Activated T-cell treated with anti-CD3 and anti-CD28 coated beads for 48 hours (primary cell): ENCODE measurements at regions not wholly inside any gene's neighbourhood (a gene's known extent, or its start where the extent isn't known, plus 50 kb on each side); places are given as distances from the start of the nearest gene placed in this dataset.
"Not testable (repeated sequence)": the region's sequence is repeated elsewhere in the genome, so short reads cannot be mapped to it uniquely, and the experiment has no call there.

Source experiments
- DNase-seq: peaks from one replicate; pipeline ENCODE4 v3.0.0-alpha.2; 2020; ENCODE audit warnings: low read depth

DNA sequence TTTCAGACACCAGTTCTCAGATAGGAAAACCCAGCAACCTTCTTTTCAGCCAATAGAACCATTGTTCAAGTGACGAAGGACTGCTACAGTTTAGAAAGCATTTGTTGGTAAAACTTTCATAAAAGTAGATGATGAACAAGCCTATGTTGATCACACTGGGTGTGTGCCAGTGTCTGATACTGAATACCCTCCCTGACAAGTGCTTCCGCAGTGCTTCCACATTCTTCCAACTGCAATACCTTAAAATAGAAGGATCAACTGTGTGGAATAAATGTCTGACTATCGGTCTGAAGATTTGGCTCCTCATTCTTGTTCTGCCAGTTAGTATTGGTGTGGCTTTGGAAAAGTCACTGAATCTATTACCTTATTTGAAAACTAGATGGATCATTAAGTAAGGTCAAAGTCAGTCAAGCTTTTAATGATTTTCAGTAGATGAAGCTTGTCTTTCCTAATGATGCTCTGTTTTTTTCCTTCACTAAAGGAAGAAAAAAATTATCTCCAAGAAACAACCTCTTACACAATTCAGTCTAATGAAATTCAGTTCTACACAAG lies 479.4 kb upstream of the CBLB start:
- DNase-seq, result no peak

- DNase-seq, result no peak
These were observed 480.5 kb upstream of the CBLB start for GRCh38 chr3:106349191-106349881.

DNA sequence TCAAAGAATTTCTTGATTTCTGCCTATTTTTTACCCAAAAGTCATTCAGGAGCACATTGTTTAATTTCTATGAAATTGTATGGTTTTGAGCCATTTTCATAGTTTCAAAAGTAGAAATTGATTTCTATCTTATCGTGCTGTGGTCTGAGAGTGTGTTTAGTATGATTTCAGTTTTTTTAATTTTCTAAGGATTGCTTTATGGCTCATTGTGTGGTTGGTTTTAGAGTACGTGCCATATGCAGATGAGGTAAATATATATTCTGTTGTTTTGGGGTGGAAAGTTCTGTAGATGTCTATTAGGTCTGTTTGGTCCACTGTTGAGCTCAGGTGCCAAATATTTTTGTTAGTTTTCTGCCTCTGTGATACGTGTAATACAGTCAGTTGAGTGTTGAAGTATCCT lies 487.1 kb upstream of the CBLB start:
- no peak for DNase-seq

DNA sequence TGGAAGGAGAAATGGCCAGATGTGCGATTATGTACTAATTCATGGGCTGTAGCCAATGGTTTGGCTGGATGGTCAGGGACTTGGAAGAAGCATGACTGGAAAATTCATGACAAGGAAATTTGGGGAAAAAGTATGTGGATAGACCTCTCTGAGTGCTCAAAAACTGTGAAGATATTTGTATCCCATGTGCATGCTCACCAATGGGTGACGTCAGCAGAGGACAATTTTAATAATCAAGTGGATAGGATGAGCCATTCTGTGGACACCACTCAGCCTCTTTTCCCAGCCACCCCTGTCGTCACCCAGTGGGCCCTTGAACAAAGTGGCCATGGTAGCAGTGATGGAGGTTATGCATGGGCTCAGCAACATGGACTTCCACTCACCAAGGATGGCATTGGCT lies 490.9 kb upstream of the CBLB start:
- no peak for DNase-seq

DNA sequence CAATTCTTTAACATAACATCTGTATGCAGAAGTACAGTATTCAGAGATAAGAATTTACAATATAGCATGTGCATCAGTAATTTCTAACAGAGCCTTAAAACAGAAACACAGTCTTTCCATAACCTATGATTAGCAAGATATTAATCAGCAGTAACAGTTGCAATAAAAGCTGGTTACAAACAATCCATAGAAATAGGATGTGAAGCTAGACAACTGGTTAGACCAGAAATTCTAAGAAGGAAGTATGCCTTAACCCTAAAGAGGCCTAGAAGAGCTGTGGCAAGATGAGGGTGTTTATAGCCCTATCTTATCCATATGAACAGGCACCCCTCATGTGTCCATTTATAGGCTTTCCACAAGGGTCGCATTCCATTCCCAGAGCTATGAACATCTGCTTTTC lies 492.1 kb upstream of the CBLB start:
- not testable (repeated sequence) for DNase-seq

GRCh38 chr3:106364477-106364876 lies 495.7 kb upstream of the CBLB start:
- no peak for DNase-seq

DNA sequence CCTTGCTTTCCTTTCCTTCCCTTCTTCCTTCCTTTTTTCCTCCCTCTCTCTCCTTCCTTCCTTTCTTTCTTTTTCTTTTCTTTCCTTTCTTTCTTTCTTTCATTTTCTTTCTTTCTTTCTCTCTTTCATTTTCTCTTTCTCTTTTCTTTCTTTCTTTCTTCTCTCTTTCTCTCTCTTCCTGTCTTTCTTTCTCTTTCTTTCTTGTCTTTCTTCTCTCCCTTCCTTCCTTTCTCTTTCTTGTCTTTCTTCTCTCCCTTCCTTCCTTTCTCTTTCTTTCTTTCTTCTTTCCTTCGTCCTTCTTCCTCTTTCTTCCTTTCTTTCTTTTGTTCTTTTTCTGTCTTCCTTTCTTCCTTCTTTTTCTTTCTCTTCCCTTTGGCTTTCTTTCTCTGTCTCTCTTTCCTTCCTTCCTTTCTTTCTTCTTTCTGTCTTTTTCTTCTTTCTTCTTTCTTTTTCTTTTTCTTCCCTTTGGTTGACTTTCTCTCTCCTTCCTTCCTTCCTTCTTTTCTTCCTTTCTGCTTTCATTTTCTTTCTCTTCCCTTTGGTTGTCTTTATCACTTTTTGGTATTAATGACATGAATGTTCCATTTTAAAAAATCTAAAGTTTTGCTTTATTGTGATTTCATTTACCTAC lies 496.4 kb upstream of the CBLB start:
- no peak for DNase-seq

GRCh38 chr3:106366352-106366751 lies 497.5 kb upstream of the CBLB start:
- DNase-seq, result no peak

- no peak for DNase-seq
These were observed 498.7 kb upstream of the CBLB start for GRCh38 chr3:106367496-106367895.

DNA sequence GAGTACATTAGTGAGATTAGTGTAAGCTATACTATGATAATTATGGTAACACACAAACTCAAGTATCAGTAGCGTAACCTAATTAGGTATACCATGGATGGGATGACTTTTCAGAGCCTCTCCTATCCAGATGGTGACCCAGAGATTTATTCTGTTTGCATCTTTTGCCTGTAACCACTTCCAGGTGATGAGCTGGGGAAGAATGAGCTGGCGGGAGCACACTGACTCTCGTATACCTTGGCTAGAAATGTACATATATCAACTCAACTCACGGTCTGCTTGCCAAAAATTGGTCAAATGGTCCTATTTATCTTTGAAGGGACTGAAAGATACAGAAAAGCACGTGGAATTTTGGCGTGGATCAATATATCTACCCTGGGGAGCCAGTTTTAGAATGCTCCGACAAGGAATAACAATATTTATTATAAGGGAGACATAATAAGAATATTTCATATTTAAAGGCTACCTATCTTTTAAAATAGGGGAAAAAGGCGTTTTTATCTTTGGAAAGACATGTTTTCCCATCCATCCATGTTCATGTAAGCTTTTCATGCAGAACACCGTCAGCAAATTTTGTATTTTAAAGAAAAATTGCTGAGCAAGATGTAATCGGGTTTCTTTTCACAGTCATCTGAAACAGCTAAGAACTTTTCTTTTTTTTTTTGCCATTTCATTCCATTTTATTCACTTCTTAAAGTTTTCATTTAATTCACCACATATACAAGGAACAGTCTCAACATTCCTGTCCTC lies 502.6 kb upstream of the CBLB start:
- no peak for DNase-seq

DNA sequence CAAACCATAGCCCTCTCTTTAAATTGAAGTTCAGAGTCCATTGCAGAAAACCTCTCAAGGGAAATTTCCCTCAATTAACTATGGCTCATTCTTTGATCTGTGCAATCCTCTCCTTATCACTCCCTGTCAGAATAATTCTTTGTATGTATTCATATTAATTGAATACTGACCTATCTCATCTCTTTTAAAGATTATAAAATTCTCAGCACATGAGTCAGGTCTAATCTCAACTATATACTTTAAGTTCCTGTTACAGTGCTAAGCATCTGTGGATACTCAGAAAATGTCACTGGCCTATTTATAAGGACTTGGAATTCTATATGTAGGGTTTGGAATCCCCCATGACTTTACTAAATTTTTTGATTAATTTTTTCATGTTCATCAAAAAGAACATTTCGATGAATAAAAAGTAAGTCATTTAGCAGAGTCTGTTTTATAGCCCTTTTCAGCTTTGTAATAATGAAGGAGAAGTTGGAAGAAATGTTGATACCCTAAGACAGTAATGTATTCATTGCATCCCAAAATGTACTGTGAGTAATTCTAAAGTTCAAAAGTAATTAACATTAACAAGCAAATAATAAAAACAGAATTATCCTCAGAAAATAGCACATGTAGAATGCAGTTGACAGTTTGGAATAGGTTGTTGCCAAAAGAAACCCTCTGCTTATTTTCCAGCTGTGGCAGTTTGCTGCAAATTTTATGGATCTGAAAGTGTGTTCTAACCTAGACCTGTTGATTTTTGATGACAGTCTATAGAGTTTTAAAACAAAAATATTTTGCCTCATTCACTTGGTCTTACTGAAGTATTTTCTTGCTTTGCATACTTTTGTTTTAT lies 503.4 kb upstream of the CBLB start:
- no peak for DNase-seq

- DNase-seq, result no peak
These were observed 504.0 kb upstream of the CBLB start for GRCh38 chr3:106372806-106373190.

DNA sequence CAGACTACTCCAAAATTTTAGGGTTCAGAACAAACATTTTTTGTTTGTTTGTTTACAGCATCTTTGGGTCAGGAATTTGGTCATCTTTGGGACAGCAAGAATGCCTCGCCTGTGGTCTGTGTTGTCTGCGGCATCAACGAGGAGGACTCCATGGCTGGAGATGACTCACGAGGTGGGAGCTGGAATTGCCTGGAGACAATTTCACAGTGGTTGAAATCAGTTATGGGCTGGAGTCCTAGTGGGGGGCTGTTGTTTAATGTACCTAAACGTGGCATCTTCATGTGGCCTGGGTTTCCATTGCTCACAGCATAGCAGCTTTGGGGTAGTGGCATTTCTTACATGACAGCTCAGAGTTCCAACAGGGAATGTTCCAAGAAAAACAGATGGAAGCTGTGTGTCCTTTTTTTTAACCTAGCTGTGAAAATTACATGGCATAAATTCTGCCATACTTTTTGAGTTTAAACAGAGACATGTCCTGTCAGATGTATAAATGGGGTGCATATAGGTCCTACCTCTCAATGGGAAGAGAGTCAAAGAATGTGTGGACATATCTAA lies 507.3 kb upstream of the CBLB start:
- DNase-seq, result no peak

- no peak for DNase-seq
These were observed 510.5 kb upstream of the CBLB start for GRCh38 chr3:106379251-106379750.

- DNase-seq, result no peak
These were observed 511.4 kb upstream of the CBLB start for GRCh38 chr3:106380232-106380631.

- no peak for DNase-seq
These were observed 512.6 kb upstream of the CBLB start for GRCh38 chr3:106381286-106381938.

DNA sequence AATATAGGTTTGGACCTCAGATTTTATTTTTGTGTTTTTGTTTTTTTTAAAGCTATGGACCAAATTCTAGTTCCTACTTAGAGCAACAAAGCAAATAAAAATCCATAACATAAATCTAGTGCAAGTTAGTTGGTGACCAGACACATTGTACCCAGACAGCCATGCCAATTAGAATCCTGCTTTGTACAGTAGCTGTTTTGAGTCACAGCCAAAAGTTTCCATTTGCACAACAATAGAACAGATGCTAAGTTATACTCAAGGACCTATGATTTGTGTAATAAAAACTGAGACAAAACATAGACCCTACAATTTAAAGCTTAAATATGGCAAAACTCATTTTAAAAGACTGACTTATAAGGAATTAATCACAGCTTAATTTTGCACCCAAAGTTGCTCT lies 513.1 kb upstream of the CBLB start:
- DNase-seq, result no peak

GRCh38 chr3:106386050-106386449 lies 517.2 kb upstream of the CBLB start:
- no peak for DNase-seq

GRCh38 chr3:106392915-106393314 lies 524.1 kb upstream of the CBLB start:
- no peak for DNase-seq

GRCh38 chr3:106397006-106397405 lies 528.2 kb upstream of the CBLB start:
- no peak for DNase-seq
